Parathyroid adenoma (tissue), 2 donors: ENCODE measurements at regions not wholly inside any gene's neighbourhood (a gene's known extent, or its start where the extent isn't known, plus 50 kb on each side); places are given as distances from the start of the nearest gene placed in this dataset.
A peak's percentile ranks its signal among the peaks of the same experiment; 100 is the strongest.

Source experiments
- H2AFZ ChIP-seq: fragments of 300-600 bp; sonication (generic); one replicate; pipeline ENCODE4 v1.7.0; 2017; ENCODE audit warnings: antibody characterized with exemption, mild to moderate bottlenecking
- H3K27ac ChIP-seq: fragments of 300-600 bp; sonication (generic); one replicate; pipeline ENCODE4 v1.7.0; 2017
- H3K27me3 ChIP-seq: fragments of 300-600 bp; sonication (generic); one replicate; pipeline ENCODE4 v1.7.0; 2017; ENCODE audit warnings: low read length; ENCODE audit not compliant: control insufficient read depth, insufficient read depth
- H3K36me3 ChIP-seq: fragments of 300-600 bp; sonication (generic); one replicate; pipeline ENCODE4 v1.7.0; 2017; ENCODE audit warnings: low read length; ENCODE audit not compliant: control insufficient read depth, insufficient read depth
- H3K4me1 ChIP-seq: fragments of 300-600 bp; sonication (generic); one replicate; pipeline ENCODE4 v1.7.0; 2017; ENCODE audit warnings: control low read depth
- H3K4me2 ChIP-seq: fragments of 300-600 bp; sonication (generic); one replicate; pipeline ENCODE4 v1.7.0; 2017; ENCODE audit warnings: low read length
- H3K4me3 ChIP-seq: fragments of 300-600 bp; sonication (generic); one replicate; pipeline ENCODE4 v1.7.0; 2017; ENCODE audit warnings: low read depth, low read length
- H3K79me2 ChIP-seq: fragments of 300-600 bp; sonication (generic); one replicate; pipeline ENCODE4 v1.7.0; 2017; ENCODE audit warnings: control low read depth
- H3K9ac ChIP-seq: fragments of 300-600 bp; sonication (generic); one replicate; pipeline ENCODE4 v1.7.0; 2017; ENCODE audit warnings: mild to moderate bottlenecking
- H3K9me3 ChIP-seq: fragments of 300-600 bp; sonication (generic); one replicate; pipeline ENCODE4 v1.7.0; 2017; ENCODE audit warnings: low read length; ENCODE audit not compliant: control insufficient read depth
- TF ChIP-seq, protein P1 (sequence below): fragments of 300-600 bp; sonication (generic); IDR thresholded peaks from one replicate; pipeline ENCODE4 v1.7.0; 2017; ENCODE audit warnings: antibody characterized with exemption, mild to moderate bottlenecking
- donor health status: primary hyperparathyroidism.

DNA sequence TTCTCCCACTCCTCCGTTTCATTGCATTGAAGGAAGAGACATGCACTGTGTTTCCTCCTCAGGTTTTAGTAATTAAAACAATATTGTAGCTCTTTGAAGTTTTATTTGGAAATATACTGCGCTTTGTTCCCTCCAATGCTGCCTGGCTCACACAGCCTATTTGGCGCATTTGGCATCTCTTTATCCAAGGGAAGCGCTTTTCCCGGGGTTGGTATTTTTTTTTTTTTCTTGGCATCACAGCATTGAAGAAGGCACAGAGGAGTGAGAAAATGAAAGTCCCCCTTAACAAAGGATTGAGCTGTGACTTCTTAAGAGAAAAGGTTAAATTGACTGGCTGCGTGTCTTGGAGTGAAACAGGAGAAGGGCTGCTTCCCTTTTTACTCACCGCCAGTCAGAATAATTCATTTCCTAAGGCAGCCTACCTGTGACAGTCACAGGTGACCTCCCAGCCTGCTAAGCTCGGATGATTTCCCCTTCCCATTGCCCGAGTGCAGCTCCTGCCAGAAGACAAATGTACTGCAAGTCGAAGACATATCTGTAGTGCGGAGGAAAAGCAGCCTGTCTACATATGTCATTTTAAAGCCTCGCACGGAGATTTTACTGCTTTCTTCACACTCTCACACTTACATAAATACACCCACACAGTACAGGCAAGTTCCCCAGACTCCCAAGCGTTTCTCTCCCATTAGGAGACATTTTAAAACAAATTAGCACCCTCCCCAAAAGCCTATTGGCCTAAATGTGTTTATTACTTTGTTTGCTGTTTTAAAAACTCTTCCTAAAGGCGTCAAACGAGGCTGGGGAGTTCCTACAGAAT lies 665.5 kb upstream of the ZNF608 start:
- Histone ChIP-seq H3K27ac (peak overlapping the region; percentile 84), H3K4me3 (peak overlapping the region; percentile 33), H3K36me3 (no peaks in the 10 kb centered on the region), H2AFZ (peak overlapping the region; percentile 76), H3K27me3 (no peaks in the 10 kb centered on the region), H3K4me2 (peak overlapping the region; percentile 57), H3K79me2 (no peaks in the 10 kb centered on the region), H3K4me1 (peaks cover 30% of the 10 kb centered on the region), H3K9me3 (no peaks in the 10 kb centered on the region), H3K9ac (no peak overlapping the region)
- TF ChIP-seq, protein P1, sequence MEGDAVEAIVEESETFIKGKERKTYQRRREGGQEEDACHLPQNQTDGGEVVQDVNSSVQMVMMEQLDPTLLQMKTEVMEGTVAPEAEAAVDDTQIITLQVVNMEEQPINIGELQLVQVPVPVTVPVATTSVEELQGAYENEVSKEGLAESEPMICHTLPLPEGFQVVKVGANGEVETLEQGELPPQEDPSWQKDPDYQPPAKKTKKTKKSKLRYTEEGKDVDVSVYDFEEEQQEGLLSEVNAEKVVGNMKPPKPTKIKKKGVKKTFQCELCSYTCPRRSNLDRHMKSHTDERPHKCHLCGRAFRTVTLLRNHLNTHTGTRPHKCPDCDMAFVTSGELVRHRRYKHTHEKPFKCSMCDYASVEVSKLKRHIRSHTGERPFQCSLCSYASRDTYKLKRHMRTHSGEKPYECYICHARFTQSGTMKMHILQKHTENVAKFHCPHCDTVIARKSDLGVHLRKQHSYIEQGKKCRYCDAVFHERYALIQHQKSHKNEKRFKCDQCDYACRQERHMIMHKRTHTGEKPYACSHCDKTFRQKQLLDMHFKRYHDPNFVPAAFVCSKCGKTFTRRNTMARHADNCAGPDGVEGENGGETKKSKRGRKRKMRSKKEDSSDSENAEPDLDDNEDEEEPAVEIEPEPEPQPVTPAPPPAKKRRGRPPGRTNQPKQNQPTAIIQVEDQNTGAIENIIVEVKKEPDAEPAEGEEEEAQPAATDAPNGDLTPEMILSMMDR = peak; percentile 33

DNA sequence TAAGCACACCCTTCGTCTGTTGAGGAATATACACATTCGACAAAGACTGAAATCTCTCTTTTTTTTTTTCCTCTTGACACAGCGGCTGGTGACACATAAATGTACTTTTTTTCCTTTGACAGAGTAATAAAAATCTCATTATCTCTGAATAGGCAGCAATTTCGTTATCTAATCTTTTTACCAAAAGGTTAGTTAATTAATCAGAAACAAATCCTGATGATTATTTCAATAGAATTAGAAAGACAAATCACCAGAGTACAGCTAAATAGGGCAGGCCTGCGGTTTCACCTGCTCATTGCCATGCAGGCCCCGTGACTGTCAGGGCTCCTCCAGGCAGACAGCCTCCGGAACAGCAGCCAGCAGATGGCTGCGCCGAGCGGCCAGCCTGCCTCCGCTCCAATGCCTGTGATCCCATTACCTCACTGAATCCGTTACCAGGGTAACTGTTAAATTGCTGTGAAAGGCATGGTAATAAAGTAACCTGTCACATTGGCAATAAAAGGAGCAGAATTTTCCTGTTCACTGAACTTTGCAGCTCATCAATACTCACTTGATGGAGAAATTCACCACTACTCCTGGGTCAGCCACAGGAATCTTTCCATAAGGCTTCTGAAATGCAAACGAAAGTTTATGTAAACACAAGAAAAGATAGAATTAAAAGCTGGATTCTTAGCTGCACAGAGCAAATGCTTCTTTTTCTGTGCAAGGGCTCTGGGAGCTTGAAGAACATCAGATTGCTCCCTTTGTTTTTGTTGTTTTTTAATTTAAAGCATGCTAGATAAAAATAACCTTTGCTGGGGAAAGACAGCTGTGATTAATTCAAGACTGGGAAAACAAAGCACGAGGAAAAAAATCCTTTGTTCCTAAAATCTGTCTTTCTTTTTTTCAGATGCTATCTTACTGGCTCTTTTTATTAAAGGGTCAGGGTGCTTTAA lies 666.4 kb upstream of the ZNF608 start:
- no peak overlapping the region for H3K9ac ChIP-seq
- no peaks in the 10 kb centered on the region for H3K36me3 ChIP-seq
- H3K27me3 ChIP-seq = no peaks in the 10 kb centered on the region
- TF ChIP-seq, protein P1 = peak; percentile 67
- no peaks in the 10 kb centered on the region for H3K9me3 ChIP-seq
- peak overlapping the region; percentile 76 for H2AFZ ChIP-seq
- H3K4me3 ChIP-seq = peak overlapping the region; percentile 33
- peak overlapping the region; percentile 84 for H3K27ac ChIP-seq
- H3K4me2 ChIP-seq = peak overlapping the region; percentile 57
- H3K79me2 ChIP-seq = no peaks in the 10 kb centered on the region
- H3K4me1 ChIP-seq = peaks cover 30% of the 10 kb centered on the region

DNA sequence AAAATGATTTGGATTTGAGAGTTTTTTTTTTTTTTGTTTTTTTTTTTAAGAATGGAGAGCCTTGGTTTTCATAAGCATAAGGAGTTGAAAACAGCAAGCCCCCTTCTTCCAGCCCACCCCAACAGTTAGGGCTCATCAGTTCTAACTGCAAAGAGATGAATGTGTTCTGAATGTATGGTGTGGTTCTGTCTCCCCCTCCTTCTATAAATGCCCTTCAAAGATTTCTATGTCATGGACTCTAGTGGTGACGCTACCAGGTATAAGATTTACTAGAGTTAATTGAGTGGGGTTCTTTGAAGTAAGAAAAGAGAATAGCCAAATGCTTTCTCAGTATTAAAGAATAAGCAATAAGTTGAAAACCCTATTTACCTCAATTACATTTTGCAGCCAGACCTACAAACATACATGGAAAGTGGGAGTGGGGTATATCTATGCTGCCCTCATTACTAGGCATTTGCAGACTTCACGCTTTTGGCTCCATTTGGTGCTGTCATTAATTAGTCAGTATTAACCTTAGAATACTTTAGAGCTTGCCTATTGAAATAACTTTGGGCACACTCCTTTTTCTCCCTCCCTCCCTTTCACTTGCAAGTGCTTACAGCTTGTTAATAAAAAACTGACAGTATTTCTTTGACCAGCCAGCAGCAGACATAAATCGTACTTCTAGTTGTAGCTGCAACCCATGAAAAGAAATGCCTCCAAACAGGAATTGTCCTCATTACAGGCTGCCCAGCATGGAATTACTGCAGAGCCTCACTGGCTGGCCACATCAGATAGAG lies 667.2 kb upstream of the ZNF608 start:
- Histone ChIP-seq H3K27ac (peak overlapping the region; percentile 84), H3K36me3 (no peaks in the 10 kb centered on the region), H3K4me1 (peaks cover 28% of the 10 kb centered on the region), H2AFZ (peak overlapping the region; percentile 76), H3K27me3 (no peaks in the 10 kb centered on the region), H3K4me3 (no peak overlapping the region), H3K9ac (no peak overlapping the region), H3K79me2 (no peaks in the 10 kb centered on the region), H3K4me2 (no peak overlapping the region), H3K9me3 (no peaks in the 10 kb centered on the region)
- TF ChIP-seq, protein P1 = no peak

DNA sequence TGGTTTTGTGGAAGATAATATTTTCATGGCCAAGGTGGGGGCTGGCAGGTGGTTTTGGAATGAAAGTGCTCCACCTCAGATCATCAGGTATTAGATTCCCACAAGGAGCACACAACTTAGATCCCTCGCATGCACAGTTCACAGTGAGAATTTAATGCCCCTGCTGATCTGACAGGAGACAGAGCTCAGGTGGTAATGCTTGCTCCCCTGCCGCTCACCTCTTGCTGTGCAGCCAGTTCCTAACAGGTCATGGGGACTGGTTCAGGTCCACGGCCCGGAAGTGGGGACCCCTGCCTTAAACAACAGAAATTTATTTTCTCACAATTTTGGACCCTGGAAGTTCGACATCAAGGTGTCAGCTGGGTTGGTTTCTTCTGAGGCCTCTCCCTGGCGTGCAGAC lies 668.7 kb upstream of the ZNF608 start:
- H2AFZ ChIP-seq = no peak overlapping the region
- no peak overlapping the region for H3K27ac ChIP-seq
- no peak overlapping the region for H3K9ac ChIP-seq
- H3K27me3 ChIP-seq = no peaks in the 10 kb centered on the region
- H3K79me2 ChIP-seq = no peaks in the 10 kb centered on the region
- no peak overlapping the region for H3K4me2 ChIP-seq
- H3K4me1 ChIP-seq = peaks cover 22% of the 10 kb centered on the region
- TF ChIP-seq, protein P1 = no peak
- no peaks in the 10 kb centered on the region for H3K9me3 ChIP-seq
- H3K36me3 ChIP-seq = no peaks in the 10 kb centered on the region
- no peak overlapping the region for H3K4me3 ChIP-seq
